Gastrocnemius medialis (tissue), 4 donors: ENCODE measurements at regions not wholly inside any gene's neighbourhood (a gene's known extent, or its start where the extent isn't known, plus 50 kb on each side); places are given as distances from the start of the nearest gene placed in this dataset.

Experiments used
- ATAC-seq, 2 donors: fragments of 150-250 bp; one replicate each; pipeline ENCODE4 v1.9.1; 2016
- DNase-seq, 2 donors: peaks; one replicate each; pipeline ENCODE4 v3.0.0-alpha.2; 2019
- H3K27ac ChIP-seq, 4 donors: fragments of 200-600 bp; sonication (generic); 1 replicate in 1 of 4; 2 replicates in 3 of 4; pipeline ENCODE4 v1.5.1; 2016 to 2018; ENCODE audit warnings: mild to moderate bottlenecking in 2 of 4, moderate library complexity in 1 of 4
- H3K27me3 ChIP-seq, 3 donors: fragments of 200-600 bp; sonication (generic) in 2 of 3; 1 replicate in 1 of 3; 2 replicates in 2 of 3; pipeline versions ENCODE4 v1.5.1 to v1.6.0; 2016 to 2019; ENCODE audit warnings: mild to moderate bottlenecking in 1 of 3, moderate library complexity in 1 of 3
- H3K36me3 ChIP-seq, 2 donors: fragments of 200-600 bp; sonication (generic) in 1 of 2; one replicate each; pipeline ENCODE4 v1.5.1; 2017 to 2018
- H3K4me1 ChIP-seq, 2 donors: fragments of 200-600 bp; sonication (generic) in 1 of 2; one replicate each; pipeline ENCODE4 v1.5.1; 2016 to 2017; ENCODE audit warnings: mild to moderate bottlenecking in 2 of 2
- H3K4me3 ChIP-seq, 4 donors: fragments of 200-600 bp; sonication (generic) in 3 of 4; 1 replicate in 1 of 4; 2 replicates in 3 of 4; pipeline ENCODE4 v1.5.1; 2016 to 2019; ENCODE audit warnings: mild to moderate bottlenecking in 2 of 4
- H3K9me3 ChIP-seq, 3 donors: fragments of 200-600 bp; sonication (generic) in 2 of 3; 1 replicate in 1 of 3; 2 replicates in 2 of 3; pipeline ENCODE4 v1.5.1; 2016 to 2019
- CTCF ChIP-seq, 5 experiments: fragments of 450-650 bp in 3 of 5; fragments of 200-600 bp in 2 of 5; sonication (generic) in 2 of 5; IDR thresholded peaks in 4 of 5; conservative IDR thresholded peaks in 1 of 5; 1 replicate in 4 of 5; 2 replicates in 1 of 5; pipeline ENCODE4 v1.5.1; 2016 to 2019; ENCODE audit warnings: antibody characterized with exemption in 5 of 5, mild to moderate bottlenecking in 3 of 5, moderate library complexity in 3 of 5
- POLR2A ChIP-seq, 2 donors: fragments of 450-650 bp; IDR thresholded peaks; one replicate each; pipeline ENCODE4 v1.6.1; 2017; ENCODE audit warnings: antibody characterized with exemption in 2 of 2, mild to moderate bottlenecking in 2 of 2, moderate library complexity in 2 of 2
- in situ Hi-C, 4 donors: fragments of 200-750 bp; cut with MboI; loops; one replicate each; pipeline versions ENCODE4 v1.15.0 to v1.8.0; 2017; ENCODE audit warnings: low sequenced_read_pairs in 4 of 4
- intact Hi-C: fragments of 100-400 bp; cut with DNase I; formaldehyde crosslinking; loops from one replicate; pipeline ENCODE4 v1.15.1; 2023; ENCODE audit warnings: low total_unique reads

DNA sequence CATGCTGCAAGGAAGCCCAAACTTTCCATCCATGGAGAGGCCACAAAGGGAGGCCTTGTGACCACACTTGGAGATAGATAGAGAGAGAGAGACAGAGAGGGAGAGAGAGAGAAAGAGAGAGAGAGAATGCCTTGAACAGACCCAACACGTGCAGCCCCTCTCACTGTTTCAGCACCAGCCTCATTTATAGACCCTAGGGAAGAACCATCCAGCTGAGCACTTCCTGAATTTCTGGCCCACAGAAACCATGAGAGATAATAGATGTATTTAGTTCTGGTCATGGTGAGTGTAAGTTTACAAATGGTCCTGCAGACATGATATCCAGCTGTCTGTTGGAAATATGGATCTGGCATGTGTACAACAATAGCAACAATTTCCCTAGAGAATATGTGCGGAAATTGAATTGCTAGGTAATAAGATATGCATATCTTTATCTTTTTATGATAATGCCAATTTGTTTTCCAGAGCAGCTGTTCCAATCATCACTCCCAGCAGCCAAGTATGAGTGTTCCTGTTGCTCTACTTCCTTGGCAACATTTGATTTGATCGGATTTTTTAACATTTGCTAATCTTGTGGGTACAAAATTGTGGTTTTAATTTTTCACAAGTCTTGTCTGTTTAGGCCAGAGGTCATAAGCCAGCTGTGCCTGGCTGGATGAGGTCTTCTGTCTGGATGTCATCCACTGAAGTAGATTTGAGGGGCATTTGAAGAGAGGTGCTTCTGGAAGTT is 217.3 kb upstream of the IL12B start:
- Histone ChIP-seq H3K27me3 (no peaks in the 10 kb centered on the region), H3K27ac (no peak overlapping the region), H3K4me1 (no peaks in the 10 kb centered on the region), H3K36me3 (no peaks in the 10 kb centered on the region), H3K4me3 (no peak overlapping the region), H3K9me3 (no peaks in the 10 kb centered on the region)
- ATAC-seq (no peak), DNase-seq (no peak)
- TF ChIP-seq POLR2A (IDR thresholded peaks at IDR 0.05) = no peak
- intact Hi-C loops = no loop called here
- in situ Hi-C loops = loop anchor here in 1 of 4 donors (25.0 kb wide), 1 partner anchor 390 kb away; no protein-coding TSS in a partner anchor

GRCh38 chr5:159548517-159548916 is 218.2 kb upstream of the IL12B start:
- in situ Hi-C loops = loop anchor here in 1 of 4 donors (25.0 kb wide), 1 partner anchor 389 kb away; no protein-coding TSS in a partner anchor
- no peaks in the 10 kb centered on the region for H3K36me3 ChIP-seq

DNA sequence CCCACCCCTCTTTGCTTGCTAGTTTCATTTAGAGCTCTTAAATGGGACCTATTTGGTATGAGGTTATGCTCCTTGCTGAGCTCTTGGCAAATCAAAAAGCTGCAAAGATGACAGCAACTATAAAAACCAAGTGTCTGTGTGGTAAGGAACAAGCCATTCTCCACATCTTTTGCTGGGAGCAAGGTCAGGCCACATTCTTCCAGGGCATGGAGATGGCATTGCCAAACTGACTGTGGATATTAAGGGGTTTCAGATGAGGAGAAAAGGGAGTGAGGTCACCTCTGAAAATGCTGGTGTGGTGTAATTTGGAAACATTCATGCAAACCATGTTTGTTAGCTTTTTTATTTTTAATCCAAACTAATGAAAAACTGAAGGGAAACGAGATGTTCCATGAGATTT is 218.8 kb upstream of the IL12B start:
- no peaks in the 10 kb centered on the region for H3K27me3 ChIP-seq
- no peak overlapping the region for H3K27ac ChIP-seq
- intact Hi-C loops (no loop called here), in situ Hi-C loops (loop anchor here in 1 of 4 donors (25.0 kb wide), 1 partner anchor 388 kb away; no protein-coding TSS in a partner anchor)
- ATAC-seq (no peak), DNase-seq (no peak)
- no peaks in the 10 kb centered on the region for H3K4me1 ChIP-seq
- H3K4me3 ChIP-seq = no peak overlapping the region
- TF ChIP-seq POLR2A (IDR thresholded peaks at IDR 0.05) (no peak), CTCF (IDR thresholded peaks at IDR 0.05 in 4 of 5, conservative IDR thresholded peaks at IDR 0.05 in 1 of 5) (no peak)
- H3K36me3 ChIP-seq = no peaks in the 10 kb centered on the region
- no peaks in the 10 kb centered on the region for H3K9me3 ChIP-seq

More at GRCh38 chr5:159548517-159548916, 218.2 kb upstream of the IL12B start:
- H3K9me3 ChIP-seq = no peaks in the 10 kb centered on the region
- H3K4me3 ChIP-seq = no peak overlapping the region
- DNase-seq (no peak), ATAC-seq (no peak)
- TF ChIP-seq CTCF (IDR thresholded peaks at IDR 0.05 in 4 of 5, conservative IDR thresholded peaks at IDR 0.05 in 1 of 5) = no peak
- TF ChIP-seq POLR2A (IDR thresholded peaks at IDR 0.05) = no peak
- H3K27ac ChIP-seq = no peak overlapping the region
- no peaks in the 10 kb centered on the region for H3K4me1 ChIP-seq
- intact Hi-C loops = no loop called here
- no peaks in the 10 kb centered on the region for H3K27me3 ChIP-seq

DNA sequence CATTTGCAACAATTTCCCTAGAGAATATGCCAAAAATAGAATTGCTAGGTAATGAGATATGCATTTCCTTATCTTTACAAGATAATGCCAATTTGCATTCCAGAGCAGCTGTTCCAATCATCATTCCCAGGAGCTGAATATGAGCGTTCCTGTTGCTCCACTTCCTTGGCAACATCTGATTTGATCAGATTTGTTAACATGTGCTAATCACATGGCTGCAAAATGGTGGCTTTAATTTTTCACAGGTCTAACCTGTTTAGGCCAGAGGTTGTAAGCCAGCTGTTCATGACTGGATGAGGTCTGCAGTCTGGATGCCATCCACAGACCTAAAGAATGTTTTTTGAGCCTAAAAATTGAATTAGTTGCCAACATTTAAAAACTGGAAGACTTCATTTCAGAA is 220.7 kb upstream of the IL12B start:
- Histone ChIP-seq H3K4me1 (no peaks in the 10 kb centered on the region), H3K4me3 (no peak overlapping the region), H3K36me3 (no peaks in the 10 kb centered on the region), H3K27ac (no peak overlapping the region), H3K27me3 (no peaks in the 10 kb centered on the region), H3K9me3 (no peaks in the 10 kb centered on the region)
- intact Hi-C loops (no loop called here), in situ Hi-C loops (no loop called here)
- DNase-seq (no peak), ATAC-seq (no peak)
- TF ChIP-seq CTCF (IDR thresholded peaks at IDR 0.05 in 4 of 5, conservative IDR thresholded peaks at IDR 0.05 in 1 of 5) (no peak), POLR2A (IDR thresholded peaks at IDR 0.05) (no peak)

- DNase-seq (no peak), ATAC-seq (no peak)
- in situ Hi-C loops = no loop called here
- no peaks in the 10 kb centered on the region for H3K36me3 ChIP-seq
- no peak overlapping the region for H3K4me3 ChIP-seq
- intact Hi-C loops = no loop called here
- no peaks in the 10 kb centered on the region for H3K27me3 ChIP-seq
- H3K27ac ChIP-seq = no peak overlapping the region
- no peak for TF ChIP-seq POLR2A (IDR thresholded peaks at IDR 0.05)
- TF ChIP-seq CTCF (IDR thresholded peaks at IDR 0.05 in 4 of 5, conservative IDR thresholded peaks at IDR 0.05 in 1 of 5) = no peak
- H3K4me1 ChIP-seq = no peaks in the 10 kb centered on the region
- no peaks in the 10 kb centered on the region for H3K9me3 ChIP-seq
Observed at GRCh38 chr5:159552751-159553150, 222.5 kb upstream of the IL12B start.
